Kidney epithelial cell (primary cell): ENCODE measurements at regions not wholly inside any gene's neighbourhood (a gene's known extent, or its start where the extent isn't known, plus 50 kb on each side); places are given as distances from the start of the nearest gene placed in this dataset.

Experiments used
- DNase-seq: peaks from one replicate; pipeline ENCODE4 v3.0.0-alpha.2; 2010; ENCODE audit warnings: low read depth
- H3K27me3 ChIP-seq: 2 replicates; pipeline ENCODE4 v1.6.0; 2011; ENCODE audit warnings: low read length; ENCODE audit not compliant: control insufficient read depth, insufficient read depth
- H3K36me3 ChIP-seq: 2 replicates; pipeline ENCODE4 v1.5.1; 2011; ENCODE audit warnings: low read length; ENCODE audit not compliant: control insufficient read depth, insufficient read depth
- H3K4me3 ChIP-seq: 2 replicates; pipeline ENCODE4 v1.5.1; 2011; ENCODE audit warnings: low read depth, mild to moderate bottlenecking, control low read depth, low read length
- TF ChIP-seq, protein P1 (sequence below): IDR thresholded peaks from 2 replicates; pipeline ENCODE4 v1.5.1; 2011; ENCODE audit warnings: mild to moderate bottlenecking, moderate library complexity, low read length, control low read depth, inconsistent platforms; ENCODE audit not compliant: insufficient read depth, poor library complexity, severe bottlenecking

DNA sequence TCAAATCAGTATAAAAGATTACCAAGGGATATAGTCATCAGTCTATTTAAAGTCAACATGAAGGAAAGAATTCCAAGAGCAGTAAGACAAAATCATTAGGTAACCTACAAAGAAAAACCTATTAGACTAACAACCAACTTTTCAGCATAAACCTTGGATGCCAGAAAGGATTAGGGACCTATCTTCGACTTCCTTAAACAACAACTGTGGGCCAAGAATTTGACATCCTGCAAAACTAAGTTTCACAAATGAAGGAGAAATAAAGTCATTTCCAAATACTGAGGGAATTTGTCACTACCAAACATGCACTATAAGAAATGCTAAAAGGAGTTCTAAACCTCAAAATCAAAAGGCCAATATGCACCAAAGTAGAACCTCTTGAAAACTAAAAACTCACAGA, 147.9 kb upstream of the TFPI start:
- DNase-seq = no peak
- H3K36me3 ChIP-seq = no peaks in the 10 kb centered on the region
- H3K4me3 ChIP-seq = no peak overlapping the region
- TF ChIP-seq, protein P1, sequence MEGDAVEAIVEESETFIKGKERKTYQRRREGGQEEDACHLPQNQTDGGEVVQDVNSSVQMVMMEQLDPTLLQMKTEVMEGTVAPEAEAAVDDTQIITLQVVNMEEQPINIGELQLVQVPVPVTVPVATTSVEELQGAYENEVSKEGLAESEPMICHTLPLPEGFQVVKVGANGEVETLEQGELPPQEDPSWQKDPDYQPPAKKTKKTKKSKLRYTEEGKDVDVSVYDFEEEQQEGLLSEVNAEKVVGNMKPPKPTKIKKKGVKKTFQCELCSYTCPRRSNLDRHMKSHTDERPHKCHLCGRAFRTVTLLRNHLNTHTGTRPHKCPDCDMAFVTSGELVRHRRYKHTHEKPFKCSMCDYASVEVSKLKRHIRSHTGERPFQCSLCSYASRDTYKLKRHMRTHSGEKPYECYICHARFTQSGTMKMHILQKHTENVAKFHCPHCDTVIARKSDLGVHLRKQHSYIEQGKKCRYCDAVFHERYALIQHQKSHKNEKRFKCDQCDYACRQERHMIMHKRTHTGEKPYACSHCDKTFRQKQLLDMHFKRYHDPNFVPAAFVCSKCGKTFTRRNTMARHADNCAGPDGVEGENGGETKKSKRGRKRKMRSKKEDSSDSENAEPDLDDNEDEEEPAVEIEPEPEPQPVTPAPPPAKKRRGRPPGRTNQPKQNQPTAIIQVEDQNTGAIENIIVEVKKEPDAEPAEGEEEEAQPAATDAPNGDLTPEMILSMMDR = no peak
- H3K27me3 ChIP-seq = no peaks in the 10 kb centered on the region

DNA sequence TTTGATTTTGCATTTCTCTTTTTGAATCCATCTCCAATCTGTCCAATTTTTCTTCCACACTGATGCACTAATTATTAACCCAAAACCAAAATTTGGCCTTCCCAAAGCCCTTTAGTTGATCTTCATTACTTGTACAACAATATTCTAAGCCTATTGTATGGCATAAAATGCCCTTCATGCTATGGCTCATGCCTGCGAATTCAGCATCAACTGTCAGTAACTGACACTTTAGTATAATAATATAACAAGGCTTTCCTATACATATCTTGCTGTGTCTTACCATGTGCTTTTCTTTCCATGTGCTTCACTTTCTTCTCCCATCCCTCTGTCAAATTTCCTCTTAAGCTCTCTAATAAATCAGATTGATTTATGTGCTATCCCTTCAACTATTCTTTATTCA, 154.0 kb upstream of the TFPI start:
- Histone ChIP-seq H3K36me3 (no peaks in the 10 kb centered on the region), H3K27me3 (no peaks in the 10 kb centered on the region), H3K4me3 (no peak overlapping the region)
- DNase-seq = no peak
- TF ChIP-seq, protein P1 = no peak

DNA sequence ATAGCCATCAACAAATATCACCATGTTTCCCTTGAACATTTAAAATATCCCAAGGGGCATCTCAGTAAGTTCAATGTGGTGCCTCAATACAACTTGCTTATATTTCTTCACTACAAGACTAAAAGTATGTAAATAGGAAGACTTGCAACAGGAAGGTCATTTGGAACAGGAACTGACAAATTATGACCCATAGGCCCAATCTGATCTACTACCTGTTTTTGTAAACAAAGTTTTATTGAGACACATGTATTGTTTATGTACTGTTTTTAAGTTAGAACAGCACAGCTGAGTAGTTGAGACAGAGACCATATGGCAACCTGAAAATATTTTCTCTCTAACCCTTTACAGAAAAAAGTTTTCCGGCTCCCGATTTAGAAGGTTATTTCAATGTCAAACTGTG, 154.8 kb upstream of the TFPI start:
- no peak for DNase-seq
- TF ChIP-seq, protein P1 = no peak
- no peaks in the 10 kb centered on the region for H3K27me3 ChIP-seq
- no peak overlapping the region for H3K4me3 ChIP-seq
- H3K36me3 ChIP-seq = no peaks in the 10 kb centered on the region

DNA sequence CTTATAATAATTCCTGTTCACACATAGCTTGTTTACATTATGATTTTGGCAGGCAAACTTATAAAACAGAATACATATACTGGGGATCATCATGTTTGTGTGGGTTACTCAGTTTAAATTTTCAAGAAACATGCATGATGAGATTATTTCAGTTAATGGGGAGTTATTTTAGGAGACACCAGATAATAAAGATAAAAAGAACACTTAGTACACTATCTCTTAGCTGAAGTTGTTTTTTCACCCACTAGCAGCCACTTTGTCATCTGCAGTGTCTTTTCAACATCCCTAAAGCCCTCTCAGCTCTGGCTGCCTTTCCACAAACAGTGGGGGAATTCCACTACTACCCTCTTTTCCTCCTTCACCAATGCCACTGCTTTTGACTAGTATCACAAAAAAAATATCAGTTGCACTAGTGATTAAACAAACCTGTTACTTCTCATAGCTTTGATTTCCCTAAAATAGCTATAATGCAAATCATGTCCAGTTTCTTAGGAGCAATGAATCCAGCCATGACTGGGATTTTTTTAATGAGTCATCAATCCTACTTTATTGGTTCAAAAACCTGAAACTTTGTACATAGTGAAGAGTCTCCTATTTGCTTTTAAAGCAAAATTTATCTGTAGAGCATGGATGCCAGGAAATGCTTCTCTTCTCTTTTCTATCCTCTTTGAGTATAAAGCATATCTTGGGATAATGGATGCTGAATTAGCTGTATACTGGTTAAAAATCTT, 156.7 kb upstream of the TFPI start:
- Histone ChIP-seq H3K4me3 (no peak overlapping the region), H3K27me3 (no peaks in the 10 kb centered on the region), H3K36me3 (no peaks in the 10 kb centered on the region)
- DNase-seq = no peak
- TF ChIP-seq, protein P1 = no peak

DNA sequence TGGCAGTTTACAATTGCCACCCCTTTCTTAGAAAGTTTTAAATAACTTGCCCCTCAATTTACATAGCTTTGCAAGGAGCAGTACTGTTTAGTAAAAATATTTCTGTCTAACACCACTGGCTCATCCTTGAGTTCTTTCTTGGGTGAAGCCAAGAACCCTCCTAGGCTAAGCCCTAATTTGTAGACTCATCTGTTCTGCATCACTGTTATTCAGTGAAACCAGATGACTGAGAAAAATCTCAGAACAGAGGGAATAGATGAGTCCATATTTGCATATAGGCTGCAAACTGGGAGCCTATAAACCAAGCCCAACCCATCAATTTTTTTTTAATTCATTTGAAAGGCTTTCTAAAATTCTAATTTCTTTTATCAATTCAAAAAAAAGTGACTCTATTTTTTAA, 161.4 kb upstream of the TFPI start:
- no peaks in the 10 kb centered on the region for H3K36me3 ChIP-seq
- no peaks in the 10 kb centered on the region for H3K27me3 ChIP-seq
- TF ChIP-seq, protein P1 = no peak
- H3K4me3 ChIP-seq = no peak overlapping the region
- no peak for DNase-seq

DNA sequence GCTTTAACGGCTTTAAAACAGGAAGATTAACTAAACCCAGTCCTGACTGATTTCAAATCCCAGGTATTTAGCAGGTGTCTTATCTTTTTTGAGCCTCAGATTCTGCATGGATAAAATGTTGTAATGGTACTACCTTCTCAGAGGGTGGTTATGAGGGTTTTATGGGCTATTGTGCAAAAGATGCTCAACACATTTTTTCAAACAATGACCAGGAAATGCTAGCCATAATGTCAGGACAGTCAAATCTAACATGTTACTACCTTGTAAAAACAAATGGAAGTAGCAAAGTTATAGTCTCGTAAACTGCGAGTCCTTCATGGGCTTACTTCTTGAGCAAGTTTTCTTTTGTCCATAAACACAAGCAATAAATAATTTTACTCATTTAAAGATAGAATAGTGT, 162.1 kb upstream of the TFPI start:
- DNase-seq = no peak

More for the DNA sequence above, 162.1 kb upstream of the TFPI start:
- no peak overlapping the region for H3K4me3 ChIP-seq
- H3K27me3 ChIP-seq = no peaks in the 10 kb centered on the region
- no peaks in the 10 kb centered on the region for H3K36me3 ChIP-seq
- TF ChIP-seq, protein P1 = no peak
